WTC11 (cell line): ENCODE measurements at regions not wholly inside any gene's neighbourhood (a gene's known extent, or its start where the extent isn't known, plus 50 kb on each side); places are given as distances from the start of the nearest gene placed in this dataset.

ENCODE experiments used
- ATAC-seq: fragments of 200-7000 bp; cut with Tn5 transposase; 2 replicates; pipeline ENCODE4 v1.10.0; 2021; ENCODE audit warnings: mild to moderate bottlenecking, moderate library complexity
- CTCF ChIA-PET: fragments of 300-600 bp; sonication (Branson Sonifier 250); formaldehyde crosslinking; loops from one replicate; lab custom pipeline; 2021; ENCODE audit warnings: antibody characterized with exemption; lab: Charles Lee
- POLR2A ChIA-PET: fragments of 350-600 bp; sonication (Branson Sonifier 250); formaldehyde crosslinking; loops from one replicate; lab custom pipeline; 2021; ENCODE audit warnings: antibody characterized with exemption; lab: Charles Lee
- DNase-seq: peaks from one replicate; pipeline ENCODE4 v3.0.0; 2021; ENCODE audit warnings: low spot score
- H3K27ac Mint-ChIP-seq: 2 replicates; pipeline ENCODE4 v1.8.0; 2021; ENCODE audit warnings: mixed read lengths
- H3K27me3 Mint-ChIP-seq: 2 replicates; pipeline ENCODE4 v1.8.0; 2021; ENCODE audit warnings: low read depth, mild to moderate bottlenecking, moderate library complexity, mixed read lengths
- H3K36me3 Mint-ChIP-seq: 2 replicates; pipeline ENCODE4 v1.8.0; 2021; ENCODE audit warnings: mixed read lengths
- H3K4me1 Mint-ChIP-seq: 2 replicates; pipeline ENCODE4 v1.8.0; 2022; ENCODE audit warnings: mixed read lengths
- H3K4me3 Mint-ChIP-seq: 2 replicates; pipeline ENCODE4 v1.8.0; 2021; ENCODE audit warnings: mild to moderate bottlenecking, moderate library complexity, mixed read lengths
- H3K9me3 Mint-ChIP-seq: 2 replicates; pipeline ENCODE4 v1.8.0; 2021; ENCODE audit warnings: mixed read lengths
- AR ChIP-seq: fragments of 250-450 bp; sonication (Bioruptor Pico); IDR thresholded peaks from 2 replicates; pipeline ENCODE4 v1.9.0; 2021; ENCODE audit warnings: mild to moderate bottlenecking
- ATF6 ChIP-seq: sonication (generic); formaldehyde crosslinking; IDR thresholded peaks from 2 replicates; pipeline ENCODE4 v1.8.1; 2023; ENCODE audit warnings: mild to moderate bottlenecking, missing genetic modification reagents
- ETV6 ChIP-seq: sonication (generic); formaldehyde crosslinking; IDR thresholded peaks from 2 replicates; pipeline ENCODE4 v1.8.1; 2022; ENCODE audit warnings: mild to moderate bottlenecking, missing genetic modification reagents
- FOXP4 ChIP-seq: sonication (generic); formaldehyde crosslinking; IDR thresholded peaks from 2 replicates; pipeline ENCODE4 v1.8.0; 2022; ENCODE audit warnings: mild to moderate bottlenecking, missing genetic modification reagents
- MLX ChIP-seq: sonication (generic); formaldehyde crosslinking; IDR thresholded peaks from 2 replicates; pipeline ENCODE4 v1.8.1; 2023; ENCODE audit warnings: mild to moderate bottlenecking, missing genetic modification reagents, moderate library complexity
- NFATC4 ChIP-seq: fragments of 250-450 bp; sonication (Bioruptor Pico); IDR thresholded peaks from 2 replicates; pipeline ENCODE4 v1.9.0; 2021; ENCODE audit warnings: mild to moderate bottlenecking
- NFE2L1 ChIP-seq: sonication (generic); formaldehyde crosslinking; IDR thresholded peaks from 2 replicates; pipeline ENCODE4 v1.8.1; 2023; ENCODE audit warnings: missing genetic modification reagents
- NR2C2 ChIP-seq: sonication (generic); formaldehyde crosslinking; IDR thresholded peaks from 2 replicates; pipeline ENCODE4 v1.8.0; 2022; ENCODE audit warnings: mild to moderate bottlenecking, missing genetic modification reagents
- OVOL2 ChIP-seq: fragments of 250-450 bp; sonication (Bioruptor Pico); IDR thresholded peaks from 2 replicates; pipeline ENCODE4 v1.9.0; 2021; ENCODE audit warnings: mild to moderate bottlenecking, borderline replicate concordance
- PREB ChIP-seq: sonication (generic); formaldehyde crosslinking; IDR thresholded peaks from 2 replicates; pipeline ENCODE4 v1.8.1; 2022; ENCODE audit warnings: mild to moderate bottlenecking, missing genetic modification reagents, moderate library complexity, borderline replicate concordance
- RELA ChIP-seq: sonication (generic); formaldehyde crosslinking; IDR thresholded peaks from 2 replicates; pipeline ENCODE4 v1.8.1; 2022; ENCODE audit warnings: missing genetic modification reagents, mild to moderate bottlenecking, borderline replicate concordance
- SMAD3 ChIP-seq: sonication (generic); formaldehyde crosslinking; IDR thresholded peaks from 2 replicates; pipeline ENCODE4 v1.8.0; 2022; ENCODE audit warnings: missing genetic modification reagents, mild to moderate bottlenecking, borderline replicate concordance
- SP1 ChIP-seq: sonication (generic); formaldehyde crosslinking; conservative IDR thresholded peaks from 2 replicates; pipeline ENCODE4 v1.8.1; 2022; ENCODE audit warnings: missing genetic modification reagents
- STAT6 ChIP-seq: sonication (generic); formaldehyde crosslinking; conservative IDR thresholded peaks from 2 replicates; pipeline ENCODE4 v1.8.1; 2023; ENCODE audit warnings: mild to moderate bottlenecking, low read depth, missing genetic modification reagents, moderate library complexity
- USF2 ChIP-seq: sonication (generic); formaldehyde crosslinking; IDR thresholded peaks from 2 replicates; pipeline ENCODE4 v1.8.1; 2023; ENCODE audit warnings: mild to moderate bottlenecking, missing genetic modification reagents, moderate library complexity
- ZBTB21 ChIP-seq: sonication (generic); formaldehyde crosslinking; IDR thresholded peaks from 2 replicates; pipeline ENCODE4 v1.8.1; 2023; ENCODE audit warnings: mild to moderate bottlenecking, missing genetic modification reagents, borderline replicate concordance
- ZNF232 ChIP-seq: sonication (generic); formaldehyde crosslinking; IDR thresholded peaks from 2 replicates; pipeline ENCODE4 v1.8.0; 2022; ENCODE audit warnings: mild to moderate bottlenecking, missing genetic modification reagents
- TF ChIP-seq, protein P1 (sequence below): sonication (generic); formaldehyde crosslinking; IDR thresholded peaks from 2 replicates; pipeline ENCODE4 v1.8.1; 2022; ENCODE audit warnings: low read depth, missing genetic modification reagents, borderline replicate concordance
- TF ChIP-seq, protein P2 (sequence below): sonication (generic); formaldehyde crosslinking; IDR thresholded peaks from 2 replicates; pipeline ENCODE4 v1.8.0; 2023; ENCODE audit warnings: missing genetic modification reagents, mild to moderate bottlenecking, borderline replicate concordance

GRCh38 chr6:97909380-97909779, 626.4 kb upstream of the MMS22L start:
- CTCF ChIA-PET: no interaction called here
- H3K27me3 Mint-ChIP-seq: no peaks in the 10 kb centered on the region

More at GRCh38 chr6:97909380-97909779, 626.4 kb upstream of the MMS22L start:
- POLR2A ChIA-PET: no interaction called here
- no peak for DNase-seq
- Mint-ChIP-seq H3K4me1 (peaks cover 6% of the 10 kb centered on the region), H3K9me3 (peaks cover 26% of the 10 kb centered on the region), H3K27ac (no peak overlapping the region; the same call in 1 of the 2 replicates), H3K36me3 (peaks cover 35% of the 10 kb centered on the region), H3K4me3 (no peak overlapping the region)
- TF ChIP-seq, protein P1, sequence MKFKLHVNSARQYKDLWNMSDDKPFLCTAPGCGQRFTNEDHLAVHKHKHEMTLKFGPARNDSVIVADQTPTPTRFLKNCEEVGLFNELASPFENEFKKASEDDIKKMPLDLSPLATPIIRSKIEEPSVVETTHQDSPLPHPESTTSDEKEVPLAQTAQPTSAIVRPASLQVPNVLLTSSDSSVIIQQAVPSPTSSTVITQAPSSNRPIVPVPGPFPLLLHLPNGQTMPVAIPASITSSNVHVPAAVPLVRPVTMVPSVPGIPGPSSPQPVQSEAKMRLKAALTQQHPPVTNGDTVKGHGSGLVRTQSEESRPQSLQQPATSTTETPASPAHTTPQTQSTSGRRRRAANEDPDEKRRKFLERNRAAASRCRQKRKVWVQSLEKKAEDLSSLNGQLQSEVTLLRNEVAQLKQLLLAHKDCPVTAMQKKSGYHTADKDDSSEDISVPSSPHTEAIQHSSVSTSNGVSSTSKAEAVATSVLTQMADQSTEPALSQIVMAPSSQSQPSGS (CRISPR knock-in tag): no peak
- TF ChIP-seq SMAD3 (no peak), NR2C2 (CRISPR knock-in tag) (no peak), USF2 (CRISPR knock-in tag) (no peak), ETV6 (CRISPR knock-in tag) (no peak), STAT6 (CRISPR knock-in tag) (no peak), ATF6 (CRISPR knock-in tag) (no peak), PREB (CRISPR knock-in tag) (no peak), NFATC4 (CRISPR knock-in tag) (no peak), FOXP4 (CRISPR knock-in tag) (no peak), ZNF232 (CRISPR knock-in tag) (no peak), OVOL2 (CRISPR knock-in tag) (no peak), AR (CRISPR knock-in tag) (no peak), SP1 (CRISPR knock-in tag) (no peak), RELA (no peak), NFE2L1 (CRISPR knock-in tag) (no peak), MLX (CRISPR knock-in tag) (no peak), ZBTB21 (CRISPR knock-in tag) (no peak)
- TF ChIP-seq, protein P2, sequence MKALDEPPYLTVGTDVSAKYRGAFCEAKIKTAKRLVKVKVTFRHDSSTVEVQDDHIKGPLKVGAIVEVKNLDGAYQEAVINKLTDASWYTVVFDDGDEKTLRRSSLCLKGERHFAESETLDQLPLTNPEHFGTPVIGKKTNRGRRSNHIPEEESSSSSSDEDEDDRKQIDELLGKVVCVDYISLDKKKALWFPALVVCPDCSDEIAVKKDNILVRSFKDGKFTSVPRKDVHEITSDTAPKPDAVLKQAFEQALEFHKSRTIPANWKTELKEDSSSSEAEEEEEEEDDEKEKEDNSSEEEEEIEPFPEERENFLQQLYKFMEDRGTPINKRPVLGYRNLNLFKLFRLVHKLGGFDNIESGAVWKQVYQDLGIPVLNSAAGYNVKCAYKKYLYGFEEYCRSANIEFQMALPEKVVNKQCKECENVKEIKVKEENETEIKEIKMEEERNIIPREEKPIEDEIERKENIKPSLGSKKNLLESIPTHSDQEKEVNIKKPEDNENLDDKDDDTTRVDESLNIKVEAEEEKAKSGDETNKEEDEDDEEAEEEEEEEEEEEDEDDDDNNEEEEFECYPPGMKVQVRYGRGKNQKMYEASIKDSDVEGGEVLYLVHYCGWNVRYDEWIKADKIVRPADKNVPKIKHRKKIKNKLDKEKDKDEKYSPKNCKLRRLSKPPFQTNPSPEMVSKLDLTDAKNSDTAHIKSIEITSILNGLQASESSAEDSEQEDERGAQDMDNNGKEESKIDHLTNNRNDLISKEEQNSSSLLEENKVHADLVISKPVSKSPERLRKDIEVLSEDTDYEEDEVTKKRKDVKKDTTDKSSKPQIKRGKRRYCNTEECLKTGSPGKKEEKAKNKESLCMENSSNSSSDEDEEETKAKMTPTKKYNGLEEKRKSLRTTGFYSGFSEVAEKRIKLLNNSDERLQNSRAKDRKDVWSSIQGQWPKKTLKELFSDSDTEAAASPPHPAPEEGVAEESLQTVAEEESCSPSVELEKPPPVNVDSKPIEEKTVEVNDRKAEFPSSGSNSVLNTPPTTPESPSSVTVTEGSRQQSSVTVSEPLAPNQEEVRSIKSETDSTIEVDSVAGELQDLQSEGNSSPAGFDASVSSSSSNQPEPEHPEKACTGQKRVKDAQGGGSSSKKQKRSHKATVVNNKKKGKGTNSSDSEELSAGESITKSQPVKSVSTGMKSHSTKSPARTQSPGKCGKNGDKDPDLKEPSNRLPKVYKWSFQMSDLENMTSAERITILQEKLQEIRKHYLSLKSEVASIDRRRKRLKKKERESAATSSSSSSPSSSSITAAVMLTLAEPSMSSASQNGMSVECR (CRISPR knock-in tag): no peak
- no peak for ATAC-seq
